ENCODE measurements at regions not wholly inside any gene's neighbourhood (a gene's known extent, or its start where the extent isn't known, plus 50 kb on each side); places are given as distances from the start of the nearest gene placed in this dataset.

DNA sequence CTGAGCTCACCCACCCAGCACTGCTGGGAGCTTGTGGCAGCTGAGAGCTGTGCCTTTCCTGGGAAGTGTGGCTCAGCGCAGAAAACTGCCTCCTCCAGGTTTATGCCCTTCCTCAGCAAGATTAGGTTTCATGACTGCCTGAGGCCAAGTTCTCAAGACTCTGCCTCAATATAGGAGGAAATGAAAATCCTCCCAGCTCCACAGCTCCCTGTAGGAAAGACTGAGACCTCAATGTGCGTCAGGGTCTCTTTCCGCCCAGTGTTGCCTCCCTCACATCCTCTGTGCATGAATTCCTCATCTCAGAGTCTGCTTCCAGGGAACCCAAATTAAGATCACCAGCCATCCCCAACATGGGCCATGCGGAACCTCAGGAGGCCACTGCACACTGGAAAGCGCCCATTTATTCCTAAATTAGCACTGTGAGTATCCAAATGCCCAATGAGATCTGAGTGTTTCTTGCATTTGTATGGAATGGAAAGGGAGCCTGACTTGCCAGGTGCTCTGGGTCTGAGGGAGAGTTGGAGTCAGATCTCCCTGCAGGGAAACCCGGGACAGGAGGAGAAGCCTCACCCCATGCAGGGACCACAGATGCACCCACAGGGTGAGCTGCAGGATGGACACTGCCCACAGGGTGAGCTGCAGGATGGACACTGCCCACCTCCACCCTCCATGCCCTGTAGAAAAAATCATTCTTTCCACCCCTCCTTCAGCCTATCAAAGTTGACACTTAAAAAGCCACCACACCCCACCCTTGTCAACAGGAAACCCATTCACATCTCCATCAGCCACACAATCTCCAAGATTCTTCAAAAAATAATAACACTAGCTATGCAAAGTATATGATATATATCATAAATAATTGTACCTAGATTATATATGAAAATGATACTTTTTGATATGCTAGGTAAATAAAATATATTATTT lies 97.4 kb upstream of the IGLL5 start:
- TF ChIP-seq, protein P1, sequence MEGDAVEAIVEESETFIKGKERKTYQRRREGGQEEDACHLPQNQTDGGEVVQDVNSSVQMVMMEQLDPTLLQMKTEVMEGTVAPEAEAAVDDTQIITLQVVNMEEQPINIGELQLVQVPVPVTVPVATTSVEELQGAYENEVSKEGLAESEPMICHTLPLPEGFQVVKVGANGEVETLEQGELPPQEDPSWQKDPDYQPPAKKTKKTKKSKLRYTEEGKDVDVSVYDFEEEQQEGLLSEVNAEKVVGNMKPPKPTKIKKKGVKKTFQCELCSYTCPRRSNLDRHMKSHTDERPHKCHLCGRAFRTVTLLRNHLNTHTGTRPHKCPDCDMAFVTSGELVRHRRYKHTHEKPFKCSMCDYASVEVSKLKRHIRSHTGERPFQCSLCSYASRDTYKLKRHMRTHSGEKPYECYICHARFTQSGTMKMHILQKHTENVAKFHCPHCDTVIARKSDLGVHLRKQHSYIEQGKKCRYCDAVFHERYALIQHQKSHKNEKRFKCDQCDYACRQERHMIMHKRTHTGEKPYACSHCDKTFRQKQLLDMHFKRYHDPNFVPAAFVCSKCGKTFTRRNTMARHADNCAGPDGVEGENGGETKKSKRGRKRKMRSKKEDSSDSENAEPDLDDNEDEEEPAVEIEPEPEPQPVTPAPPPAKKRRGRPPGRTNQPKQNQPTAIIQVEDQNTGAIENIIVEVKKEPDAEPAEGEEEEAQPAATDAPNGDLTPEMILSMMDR (IDR thresholded peaks at IDR 0.05), result no peak
- no peak for TF ChIP-seq POLR2AphosphoS5 (IDR thresholded peaks at IDR 0.05; ENCODE audit: insufficient read depth in 1 of 2, low read depth in 1 of 2)
